ENCODE measurements at regions not wholly inside any gene's neighbourhood (a gene's known extent, or its start where the extent isn't known, plus 50 kb on each side); places are given as distances from the start of the nearest gene placed in this dataset.

DNA sequence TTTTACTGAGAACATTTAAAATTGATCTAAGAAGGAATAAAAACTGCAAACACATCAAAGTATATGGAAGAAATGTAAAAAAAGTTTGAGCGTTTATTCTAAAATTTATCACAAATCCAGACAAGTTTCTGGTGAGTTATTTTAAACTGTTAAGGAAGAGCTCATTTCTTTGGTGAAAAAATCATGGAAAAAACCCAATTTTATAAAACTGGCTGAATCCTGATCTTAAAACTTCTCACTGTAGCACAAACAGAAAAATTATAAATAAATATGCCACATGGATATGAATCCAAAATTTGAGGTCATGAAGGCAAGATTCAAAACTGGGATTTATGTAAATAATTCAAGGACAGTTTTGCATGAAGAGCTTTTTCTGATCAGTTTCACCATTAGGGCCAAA lies 205.1 kb upstream of the RGMA start:
- H3K4me3 ChIP-seq (ENCODE audit: insufficient read depth, low read depth, low read length) = no peak overlapping the region
- H4K20me1 ChIP-seq (ENCODE audit: insufficient read depth, low read length) = no peaks in the 10 kb centered on the region
- no peaks in the 10 kb centered on the region for H3K27me3 ChIP-seq (ENCODE audit: insufficient read depth, low read length)
- H3K27ac ChIP-seq (ENCODE audit: low read depth, low read length) = no peak overlapping the region
- H2AFZ ChIP-seq (ENCODE audit: low read depth, low read length) = no peak overlapping the region
- no peak overlapping the region for H3K27ac Mint-ChIP-seq (ENCODE audit: unreplicated experiment)
- no peak overlapping the region for H3K4me3 Mint-ChIP-seq (ENCODE audit: unreplicated experiment)
- no peak overlapping the region for H3K9ac ChIP-seq (ENCODE audit: low read length)
- DNase-seq (ENCODE audit: low read depth) = no peak
- H3K4me2 ChIP-seq (ENCODE audit: low read length) = no peak overlapping the region
- no peaks in the 10 kb centered on the region for H3K9me3 Mint-ChIP-seq (ENCODE audit: unreplicated experiment)
- H3K4me1 ChIP-seq (ENCODE audit: insufficient read depth, low read length) = no peaks in the 10 kb centered on the region
- H3K4me1 Mint-ChIP-seq (ENCODE audit: low read depth, unreplicated experiment) = no peaks in the 10 kb centered on the region
- no peaks in the 10 kb centered on the region for H3K9me3 ChIP-seq (ENCODE audit: insufficient read depth, low read depth, low read length)
- no peak for TF ChIP-seq EZH2 (IDR thresholded peaks at IDR 0.05; ENCODE audit: insufficient read depth, low read length)
- TF ChIP-seq, protein P1, sequence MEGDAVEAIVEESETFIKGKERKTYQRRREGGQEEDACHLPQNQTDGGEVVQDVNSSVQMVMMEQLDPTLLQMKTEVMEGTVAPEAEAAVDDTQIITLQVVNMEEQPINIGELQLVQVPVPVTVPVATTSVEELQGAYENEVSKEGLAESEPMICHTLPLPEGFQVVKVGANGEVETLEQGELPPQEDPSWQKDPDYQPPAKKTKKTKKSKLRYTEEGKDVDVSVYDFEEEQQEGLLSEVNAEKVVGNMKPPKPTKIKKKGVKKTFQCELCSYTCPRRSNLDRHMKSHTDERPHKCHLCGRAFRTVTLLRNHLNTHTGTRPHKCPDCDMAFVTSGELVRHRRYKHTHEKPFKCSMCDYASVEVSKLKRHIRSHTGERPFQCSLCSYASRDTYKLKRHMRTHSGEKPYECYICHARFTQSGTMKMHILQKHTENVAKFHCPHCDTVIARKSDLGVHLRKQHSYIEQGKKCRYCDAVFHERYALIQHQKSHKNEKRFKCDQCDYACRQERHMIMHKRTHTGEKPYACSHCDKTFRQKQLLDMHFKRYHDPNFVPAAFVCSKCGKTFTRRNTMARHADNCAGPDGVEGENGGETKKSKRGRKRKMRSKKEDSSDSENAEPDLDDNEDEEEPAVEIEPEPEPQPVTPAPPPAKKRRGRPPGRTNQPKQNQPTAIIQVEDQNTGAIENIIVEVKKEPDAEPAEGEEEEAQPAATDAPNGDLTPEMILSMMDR (IDR thresholded peaks at IDR 0.05; ENCODE audit: insufficient read depth, low read depth, low read length) = no peak
- FAIRE-seq = no peak
- H3K27me3 Mint-ChIP-seq (ENCODE audit: low read depth, unreplicated experiment) = peaks cover 8% of the 10 kb centered on the region
- no peaks in the 10 kb centered on the region for H3K79me2 ChIP-seq (ENCODE audit: insufficient read depth, low read length)
- H3K36me3 Mint-ChIP-seq (ENCODE audit: low read depth, unreplicated experiment) = no peaks in the 10 kb centered on the region
- no peaks in the 10 kb centered on the region for H3K36me3 ChIP-seq (ENCODE audit: insufficient read depth, low read length)

DNA sequence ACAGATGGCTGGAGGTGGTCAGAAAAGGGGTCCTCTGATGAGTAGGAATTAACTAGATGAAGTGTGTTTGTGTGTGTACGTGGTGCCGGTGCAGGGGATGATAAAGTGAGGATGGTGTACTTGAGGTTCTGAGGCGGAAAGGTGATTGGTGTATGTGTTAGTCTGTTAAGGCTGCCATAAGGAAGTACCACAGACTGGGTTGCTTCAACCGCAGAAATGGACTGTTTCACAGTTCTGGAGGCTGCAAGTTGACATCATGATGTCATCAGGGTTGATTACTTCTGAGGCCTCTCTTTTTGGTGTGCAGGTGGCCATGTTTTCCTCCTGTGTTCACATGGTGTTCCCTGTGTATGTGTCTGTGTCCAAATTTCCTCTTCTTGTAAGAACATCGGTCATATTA lies 202.4 kb upstream of the RGMA start:
- FAIRE-seq = no peak
- H3K4me3 ChIP-seq (ENCODE audit: insufficient read depth, low read depth, low read length) = no peak overlapping the region
- no peaks in the 10 kb centered on the region for H3K36me3 ChIP-seq (ENCODE audit: insufficient read depth, low read length)
- Mint-ChIP-seq H3K36me3 (ENCODE audit: low read depth, unreplicated experiment) (no peaks in the 10 kb centered on the region), H3K9me3 (ENCODE audit: unreplicated experiment) (no peaks in the 10 kb centered on the region), H3K4me1 (ENCODE audit: low read depth, unreplicated experiment) (peaks cover 2% of the 10 kb centered on the region), H3K27ac (ENCODE audit: unreplicated experiment) (no peak overlapping the region), H3K27me3 (ENCODE audit: low read depth, unreplicated experiment) (peaks cover 8% of the 10 kb centered on the region), H3K4me3 (ENCODE audit: unreplicated experiment) (no peak overlapping the region)
- H3K79me2 ChIP-seq (ENCODE audit: insufficient read depth, low read length) = no peaks in the 10 kb centered on the region
- no peaks in the 10 kb centered on the region for H4K20me1 ChIP-seq (ENCODE audit: insufficient read depth, low read length)
- no peak overlapping the region for H3K4me2 ChIP-seq (ENCODE audit: low read length)
- no peak overlapping the region for H3K9ac ChIP-seq (ENCODE audit: low read length)
- TF ChIP-seq, protein P1 (IDR thresholded peaks at IDR 0.05; ENCODE audit: insufficient read depth, low read depth, low read length) = no peak
- no peak for TF ChIP-seq EZH2 (IDR thresholded peaks at IDR 0.05; ENCODE audit: insufficient read depth, low read length)
- H3K27ac ChIP-seq (ENCODE audit: low read depth, low read length) = no peak overlapping the region
- H3K4me1 ChIP-seq (ENCODE audit: insufficient read depth, low read length) = no peaks in the 10 kb centered on the region
- no peaks in the 10 kb centered on the region for H3K27me3 ChIP-seq (ENCODE audit: insufficient read depth, low read length)
- no peak overlapping the region for H2AFZ ChIP-seq (ENCODE audit: low read depth, low read length)
- no peak for DNase-seq (ENCODE audit: low read depth)
- H3K9me3 ChIP-seq (ENCODE audit: insufficient read depth, low read depth, low read length) = no peaks in the 10 kb centered on the region

DNA sequence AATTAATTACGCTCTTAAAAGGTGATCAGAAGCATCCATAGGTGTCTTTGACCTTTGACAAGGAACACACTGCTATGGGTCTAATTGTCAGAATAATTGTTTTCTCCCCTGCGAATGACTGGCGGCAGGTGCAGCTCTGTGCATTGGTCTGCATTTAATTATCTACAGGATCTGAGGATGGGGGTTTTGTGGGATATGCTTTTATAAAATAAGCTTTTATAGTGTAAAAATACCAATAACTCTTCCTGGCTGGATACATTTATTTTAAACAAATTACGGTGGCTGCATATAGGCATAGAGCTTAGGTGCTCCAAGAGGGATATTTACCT lies 201.6 kb upstream of the RGMA start:
- Histone ChIP-seq H3K4me2 (ENCODE audit: low read length) (no peak overlapping the region), H2AFZ (ENCODE audit: low read depth, low read length) (no peak overlapping the region), H3K36me3 (ENCODE audit: insufficient read depth, low read length) (no peaks in the 10 kb centered on the region), H3K4me1 (ENCODE audit: insufficient read depth, low read length) (no peaks in the 10 kb centered on the region), H4K20me1 (ENCODE audit: insufficient read depth, low read length) (no peaks in the 10 kb centered on the region), H3K9ac (ENCODE audit: low read length) (no peak overlapping the region), H3K4me3 (ENCODE audit: insufficient read depth, low read depth, low read length) (no peak overlapping the region), H3K79me2 (ENCODE audit: insufficient read depth, low read length) (no peaks in the 10 kb centered on the region), H3K9me3 (ENCODE audit: insufficient read depth, low read depth, low read length) (no peaks in the 10 kb centered on the region), H3K27me3 (ENCODE audit: insufficient read depth, low read length) (no peaks in the 10 kb centered on the region), H3K27ac (ENCODE audit: low read depth, low read length) (no peak overlapping the region)
- no peak for TF ChIP-seq EZH2 (IDR thresholded peaks at IDR 0.05; ENCODE audit: insufficient read depth, low read length)
- TF ChIP-seq, protein P1 (IDR thresholded peaks at IDR 0.05; ENCODE audit: insufficient read depth, low read depth, low read length) = no peak
- Mint-ChIP-seq H3K36me3 (ENCODE audit: low read depth, unreplicated experiment) (no peaks in the 10 kb centered on the region), H3K9me3 (ENCODE audit: unreplicated experiment) (no peaks in the 10 kb centered on the region), H3K4me3 (ENCODE audit: unreplicated experiment) (no peak overlapping the region), H3K27ac (ENCODE audit: unreplicated experiment) (no peak overlapping the region), H3K4me1 (ENCODE audit: low read depth, unreplicated experiment) (peaks cover 4% of the 10 kb centered on the region), H3K27me3 (ENCODE audit: low read depth, unreplicated experiment) (peaks cover 8% of the 10 kb centered on the region)
- DNase-seq (ENCODE audit: low read depth) = no peak
- no peak for FAIRE-seq
